ENCODE measurements at regions not wholly inside any gene's neighbourhood (a gene's known extent, or its start where the extent isn't known, plus 50 kb on each side); places are given as distances from the start of the nearest gene placed in this dataset.

DNA sequence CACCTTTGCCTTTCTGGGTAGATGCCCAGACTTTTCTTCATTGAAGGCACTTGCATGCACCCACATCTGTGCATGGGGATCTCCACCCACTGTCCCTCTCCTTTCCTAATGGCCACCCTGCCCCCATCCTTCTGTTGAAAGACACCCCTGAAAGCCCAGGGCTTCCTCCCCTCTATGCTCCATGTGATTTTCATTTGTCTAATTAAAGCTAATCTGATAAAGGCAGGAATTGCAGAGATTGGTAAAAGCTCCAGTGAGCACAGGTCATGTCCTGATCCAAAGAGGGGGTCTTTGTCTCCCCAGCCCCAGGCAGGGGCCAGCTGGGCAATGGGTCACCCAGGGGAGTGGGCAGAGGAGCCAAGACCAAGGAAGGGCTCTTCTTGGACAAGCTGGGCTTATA is 107.6 kb upstream of the CD82 start:
- TF ChIP-seq GATA2 (IDR thresholded peaks at IDR 0.05; ENCODE audit: low read depth, low read length) (peak; percentile 70), GATA3 (IDR thresholded peaks at IDR 0.05; ENCODE audit: low read depth, low read length) (peak; percentile 47; the same call in 1 of the 2 replicates)

Measured in SH-SY5Y (cell line).